Limb (tissue), 2 donors: ENCODE measurements at regions not wholly inside any gene's neighbourhood (a gene's known extent, or its start where the extent isn't known, plus 50 kb on each side); places are given as distances from the start of the nearest gene placed in this dataset.

Experiments used
- DNase-seq, 2 donors: peaks; one replicate each; pipeline ENCODE4 v3.0.0-alpha.2; 2016; ENCODE audit errors: extremely low spot score in 2 of 2

DNA sequence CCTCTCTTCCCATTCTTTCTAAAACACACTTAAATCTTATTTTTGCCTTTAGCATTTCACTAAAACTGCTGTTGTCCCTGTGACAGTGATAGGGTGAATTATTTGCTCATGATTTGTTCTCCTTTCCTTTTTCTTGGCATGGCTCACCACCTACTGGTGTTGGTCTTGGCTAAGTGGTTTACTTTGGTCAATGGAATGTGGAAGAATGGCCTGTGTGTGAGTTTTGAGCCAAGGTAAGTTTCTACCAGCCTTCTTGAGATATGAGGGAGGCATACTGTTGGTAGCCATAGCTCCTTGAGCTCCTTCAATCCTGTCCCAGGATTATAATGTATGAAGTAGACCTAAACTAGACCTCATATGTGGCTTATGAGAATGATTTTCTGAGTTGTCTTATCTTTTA lies 506.3 kb upstream of the RAG2 start:
- DNase-seq = no peak

DNA sequence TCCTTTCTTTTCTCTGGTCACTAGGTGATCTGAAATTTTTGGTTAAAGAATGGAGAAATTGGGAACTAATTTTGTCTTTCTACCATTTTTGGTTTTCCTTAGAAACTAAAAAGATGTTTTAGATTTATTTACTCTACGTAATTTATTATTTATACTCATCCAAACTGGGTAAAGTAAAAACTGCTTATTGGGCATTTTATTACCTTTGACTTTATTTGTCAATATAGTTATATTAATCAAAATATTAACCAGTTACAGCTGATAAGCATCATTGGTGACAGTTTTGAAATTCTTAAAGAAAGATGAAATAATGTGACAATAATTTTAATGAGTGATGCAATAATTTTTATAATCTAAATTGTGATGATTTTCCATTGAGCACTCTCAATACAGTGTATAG lies 502.0 kb upstream of the RAG2 start:
- no peak for DNase-seq

GRCh38 chr11:37092487-37092886 lies 494.5 kb upstream of the RAG2 start:
- no peak for DNase-seq

DNA sequence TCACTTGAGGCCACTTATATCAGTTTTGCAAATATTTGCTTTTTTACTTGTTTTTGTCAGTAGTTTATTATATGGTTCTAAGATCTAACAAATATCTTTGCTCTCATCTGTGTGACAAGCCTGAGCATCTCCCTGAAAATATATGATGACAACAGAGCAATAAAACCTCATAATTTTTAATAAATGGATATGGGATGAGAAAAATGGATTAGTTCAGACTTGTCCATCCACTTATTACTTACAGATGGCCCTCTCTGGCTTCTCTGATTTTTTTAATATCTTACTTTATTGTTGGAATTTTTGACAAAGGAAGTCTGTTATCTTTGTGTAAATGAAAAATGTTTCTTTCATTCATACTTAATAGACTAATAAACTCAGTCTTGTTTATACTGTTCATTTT lies 491.4 kb upstream of the RAG2 start:
- DNase-seq = no peak

DNA sequence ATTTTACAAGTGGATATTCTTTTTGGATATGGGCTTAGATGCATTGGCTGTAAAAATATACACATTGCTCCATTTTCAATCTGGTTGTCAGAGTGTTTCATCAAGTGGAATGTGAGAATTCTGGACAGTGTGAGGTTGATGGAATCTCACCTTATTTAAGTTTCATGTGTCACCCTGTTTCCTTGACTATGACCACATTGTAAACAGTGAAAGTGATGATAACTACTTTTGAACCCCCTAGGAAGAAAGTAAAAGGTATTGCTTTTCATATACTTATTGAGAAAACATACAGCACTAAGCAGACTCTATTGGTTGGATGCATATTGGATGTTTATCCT lies 490.5 kb upstream of the RAG2 start:
- no peak for DNase-seq

DNA sequence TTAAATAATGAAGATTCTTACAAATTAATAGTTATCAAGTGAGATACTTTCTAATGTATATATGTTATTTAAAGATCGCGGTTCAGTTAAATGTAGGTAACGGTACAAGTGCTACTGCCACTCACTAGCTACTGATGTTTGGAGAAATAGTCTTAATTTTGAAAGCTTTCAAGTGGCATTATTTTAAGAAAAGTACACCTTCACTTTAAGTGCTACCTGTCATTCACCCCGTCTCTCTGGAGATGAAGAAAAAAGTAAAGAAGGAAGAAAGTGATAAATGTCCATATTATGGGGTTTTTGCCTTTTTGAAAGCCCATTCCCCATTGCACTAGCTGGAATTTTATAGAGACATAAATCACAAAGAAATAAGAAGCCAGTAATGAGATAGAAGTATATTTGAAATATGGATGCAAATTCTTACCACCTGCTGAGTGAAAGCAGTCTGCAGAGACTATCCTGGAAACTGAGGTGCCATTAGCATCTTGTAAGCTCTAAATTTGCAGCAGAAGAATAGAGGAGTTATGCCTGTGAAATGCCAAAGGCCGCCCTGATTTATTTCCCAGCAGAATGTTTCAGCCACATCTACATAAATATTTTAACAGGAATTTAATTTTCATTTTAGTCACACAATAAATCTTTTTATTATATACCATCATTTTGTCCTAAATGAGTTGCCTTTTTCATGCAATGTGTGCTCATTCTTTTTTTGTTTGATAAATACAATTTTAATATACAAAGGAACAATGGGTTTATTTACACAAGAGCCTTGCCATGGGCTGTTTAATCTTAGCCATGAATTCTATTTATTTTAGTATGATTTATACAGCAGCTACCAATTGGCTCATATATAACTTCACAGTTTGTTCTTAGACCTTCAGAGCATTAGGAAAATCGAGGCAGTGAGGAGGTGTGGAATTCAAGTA lies 489.9 kb upstream of the RAG2 start:
- DNase-seq = no peak

DNA sequence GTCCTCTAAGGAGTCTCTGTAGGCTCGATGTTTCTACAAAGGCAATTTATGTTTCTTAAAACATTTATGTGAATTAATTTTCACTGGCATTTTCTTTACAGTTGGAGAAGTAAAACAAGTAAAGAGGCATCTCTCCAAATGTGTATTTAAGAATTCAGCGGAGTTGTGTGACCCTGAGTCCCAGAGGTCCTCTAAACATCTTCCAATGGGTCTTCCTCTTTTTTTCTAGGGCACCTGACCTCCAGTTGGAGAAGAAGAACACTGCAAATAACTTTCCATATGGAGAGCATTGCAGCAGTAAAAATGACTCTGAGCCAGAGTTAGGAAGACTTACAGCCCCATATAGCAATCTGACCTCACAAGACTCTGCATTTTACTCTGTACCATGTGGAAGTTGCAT lies 480.5 kb upstream of the RAG2 start:
- DNase-seq = peak in 1 of 2 donors; percentile 4

DNA sequence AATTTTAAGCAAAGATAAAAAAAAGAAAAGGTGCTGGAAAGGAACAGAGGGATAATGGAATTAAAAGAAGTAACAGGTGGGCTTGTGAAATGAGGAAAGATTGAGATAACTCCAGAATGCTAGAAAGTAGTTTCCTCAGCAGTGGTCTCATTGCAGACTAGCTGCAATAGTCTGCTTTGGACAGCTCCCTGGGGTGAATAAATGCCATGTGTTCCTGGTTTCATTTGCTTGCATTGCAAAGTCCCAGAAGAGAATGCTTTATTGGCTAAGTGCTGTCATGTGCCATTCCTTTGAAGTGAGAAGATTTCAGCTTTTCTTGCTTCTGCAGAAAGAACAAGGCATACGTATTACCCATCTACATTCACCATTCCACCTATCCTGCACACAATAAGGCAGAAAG lies 478.8 kb upstream of the RAG2 start:
- no peak for DNase-seq

DNA sequence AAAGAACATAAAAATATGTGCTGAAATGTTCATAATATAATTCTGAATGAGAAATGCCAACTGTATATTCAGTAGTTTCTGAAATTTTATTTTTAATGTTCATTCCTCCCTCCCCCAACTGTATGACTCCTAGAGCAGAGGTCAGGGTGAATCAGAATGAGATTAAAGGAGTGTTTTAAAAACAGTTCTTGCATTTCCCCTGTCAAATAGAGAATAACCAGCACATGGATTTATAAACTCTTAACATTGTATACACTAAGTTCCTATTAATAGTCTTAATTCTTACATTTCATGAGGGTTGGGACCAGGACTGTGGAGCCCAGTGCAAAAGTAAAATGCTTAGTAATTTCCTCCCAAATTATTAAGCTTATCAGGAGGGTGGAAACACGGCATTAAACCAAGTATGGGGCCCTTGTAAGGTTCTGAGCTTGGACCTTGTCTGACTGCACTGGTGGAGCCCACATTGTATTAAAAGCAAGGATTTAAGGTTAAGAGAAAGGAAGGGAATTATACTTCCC lies 474.6 kb upstream of the RAG2 start:
- no peak for DNase-seq

GRCh38 chr11:37050311-37050710 lies 452.3 kb upstream of the RAG2 start:
- DNase-seq = no peak

DNA sequence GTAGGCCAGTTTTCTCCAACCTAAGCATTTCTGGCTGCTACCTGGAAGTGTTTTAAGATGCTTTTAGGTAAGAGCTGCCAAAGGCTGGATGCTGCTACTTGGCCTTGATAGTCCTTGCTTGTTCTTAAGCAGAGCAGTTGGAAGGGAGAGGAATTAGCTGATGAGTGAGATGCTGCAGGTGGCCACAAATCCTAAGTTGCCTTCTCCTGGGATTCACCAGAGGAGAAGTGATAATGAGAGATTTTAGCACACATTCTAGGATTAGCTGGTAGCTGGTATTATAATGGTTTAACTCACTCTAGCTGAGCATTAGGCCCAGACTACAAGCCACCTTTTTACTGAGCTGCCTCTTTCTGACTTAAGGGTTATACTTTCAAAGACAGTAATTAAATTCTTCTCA lies 442.9 kb upstream of the RAG2 start:
- DNase-seq = no peak

- no peak for DNase-seq
These were observed 440.9 kb upstream of the RAG2 start for GRCh38 chr11:37038911-37039310.

GRCh38 chr11:37026741-37027140 lies 428.7 kb upstream of the RAG2 start:
- DNase-seq = no peak

- no peak for DNase-seq
These were observed 428.3 kb upstream of the RAG2 start for GRCh38 chr11:37026326-37026725.

- no peak for DNase-seq
These were observed 408.5 kb upstream of the RAG2 start for GRCh38 chr11:37006563-37006962.

DNA sequence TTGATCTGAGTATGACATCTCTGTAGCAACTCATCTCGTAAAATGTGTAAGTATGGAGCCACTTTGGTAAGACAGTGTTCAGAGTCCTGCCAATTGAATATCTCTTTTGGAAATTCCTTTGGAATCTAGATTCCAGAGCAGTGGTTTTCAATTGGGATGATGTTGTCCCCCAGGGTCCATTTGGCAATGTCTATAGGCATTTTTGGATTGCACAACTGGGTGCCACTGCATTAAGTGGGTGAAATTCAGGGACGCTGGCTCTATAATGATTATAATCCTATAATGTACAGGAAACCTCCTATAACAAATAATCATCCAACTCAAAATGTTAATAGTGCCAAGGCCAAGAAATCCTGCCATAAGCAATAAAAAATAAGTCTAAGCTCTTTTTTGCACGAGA lies 404.8 kb upstream of the RAG2 start:
- no peak for DNase-seq

GRCh38 chr11:36997656-36998055 lies 399.6 kb upstream of the RAG2 start:
- no peak for DNase-seq

DNA sequence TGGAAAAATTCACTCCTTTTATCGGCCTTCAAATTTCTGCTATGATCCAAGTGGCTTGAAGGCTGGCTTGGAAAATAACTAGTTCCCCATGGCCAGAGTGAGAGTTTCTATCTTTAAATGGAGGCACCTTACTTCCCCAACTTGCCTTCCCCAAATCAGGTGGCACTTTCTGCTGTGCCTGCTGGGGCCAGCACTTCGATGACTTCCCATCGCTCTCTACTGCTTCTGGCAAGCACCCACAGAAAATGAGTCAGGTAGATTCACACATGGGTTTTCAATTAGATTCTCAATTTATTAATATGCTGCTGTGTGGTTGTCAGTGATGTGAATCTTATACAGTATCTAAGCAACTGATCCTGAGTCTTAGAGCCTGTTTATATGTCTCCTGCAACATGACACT lies 398.8 kb upstream of the RAG2 start:
- no peak for DNase-seq

- DNase-seq = no peak
These were observed 396.2 kb upstream of the RAG2 start for GRCh38 chr11:36994208-36994607.

- DNase-seq = no peak
These were observed 390.5 kb upstream of the RAG2 start for GRCh38 chr11:36988556-36988955.

GRCh38 chr11:36985562-36985961 lies 387.5 kb upstream of the RAG2 start:
- no peak for DNase-seq

DNA sequence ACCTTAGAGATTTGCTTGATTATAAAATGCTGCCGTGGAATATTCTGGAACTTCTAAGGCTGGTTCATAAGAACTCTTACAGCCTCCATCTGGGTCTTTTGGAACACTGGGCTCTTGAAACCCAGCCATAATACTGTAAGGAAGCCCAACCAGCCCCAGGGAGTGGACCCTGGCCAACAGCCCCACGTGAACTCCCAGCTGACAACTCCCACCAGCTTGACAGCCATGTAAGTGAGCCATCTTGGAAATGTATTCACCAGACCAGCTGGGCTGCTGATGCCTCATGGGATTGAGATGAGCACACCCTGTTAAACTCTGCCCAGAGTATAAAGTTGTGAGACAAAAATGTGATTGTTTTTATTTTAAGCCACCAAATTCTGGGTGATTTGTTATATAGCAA lies 378.7 kb upstream of the RAG2 start:
- DNase-seq = no peak

GRCh38 chr11:36974771-36975170 lies 376.7 kb upstream of the RAG2 start:
- DNase-seq = no peak
